Panc1 (cell line): ENCODE measurements at regions not wholly inside any gene's neighbourhood (a gene's known extent, or its start where the extent isn't known, plus 50 kb on each side); places are given as distances from the start of the nearest gene placed in this dataset.

Experiments used
- ATAC-seq: fragments of 200-7000 bp; cut with Tn5 transposase; 2 replicates; pipeline ENCODE4 v1.9.1; 2020; ENCODE audit warnings: mild to moderate bottlenecking, moderate library complexity
- BruUV-seq: library from RNA; stranded (reverse); fragments of 400-500 nt; replicated peaks from 2 replicates; lab custom pipeline; 2021; lab: Mats Ljungman, UMichigan
- CTCF ChIA-PET: fragments of 300-600 bp; sonication (Branson Sonifier 250); formaldehyde crosslinking; loops from one replicate; lab custom pipeline; 2022; ENCODE audit warnings: antibody characterized with exemption; lab: Charles Lee
- POLR2A ChIA-PET: fragments of 300-600 bp; sonication (Branson Sonifier 250); formaldehyde crosslinking; loops from one replicate; lab custom pipeline; 2022; ENCODE audit warnings: antibody characterized with exemption; lab: Charles Lee
- DNase-seq: peaks from one replicate; pipeline ENCODE4 v3.0.0-alpha.2; 2010; ENCODE audit warnings: low read depth, low spot score
- H3K27ac ChIP-seq: 2 replicates; pipeline ENCODE4 v1.5.1; 2011; ENCODE audit warnings: mild to moderate bottlenecking, low read length, inconsistent platforms
- H3K27me3 ChIP-seq: fragments of 200-500 bp; sonication (Bioruptor generic); 2 replicates; pipeline ENCODE4 v1.6.0; 2014; ENCODE audit warnings: low read length, inconsistent platforms; ENCODE audit not compliant: control insufficient read depth, insufficient read depth
- H3K36me3 ChIP-seq: fragments of 200-500 bp; sonication (Bioruptor generic); 2 replicates; pipeline ENCODE4 v1.5.1; 2014; ENCODE audit warnings: inconsistent platforms, mild to moderate bottlenecking, low read length, moderate library complexity; ENCODE audit not compliant: control insufficient read depth, insufficient read depth
- H3K4me1 ChIP-seq: 2 replicates; pipeline ENCODE4 v1.5.1; 2011; ENCODE audit warnings: inconsistent platforms, mild to moderate bottlenecking, low read length, moderate library complexity; ENCODE audit not compliant: control insufficient read depth, insufficient read depth
- H3K4me3 ChIP-seq, 2 experiments: 2 replicates each; pipeline ENCODE4 v1.5.1; 2011 to 2012; ENCODE audit warnings: low read depth in 2 of 2, low read length in 2 of 2, mild to moderate bottlenecking in 2 of 2, inconsistent platforms in 1 of 2, moderate library complexity in 1 of 2
- H3K9me3 ChIP-seq: fragments of 200-500 bp; sonication (Bioruptor generic); 2 replicates; pipeline ENCODE4 v1.5.1; 2014; ENCODE audit warnings: low read depth, mild to moderate bottlenecking, inconsistent platforms, low read length, moderate library complexity; ENCODE audit not compliant: control insufficient read depth, insufficient read depth
- CTCF ChIP-seq: fragments of 450-650 bp; IDR thresholded peaks from 2 replicates; pipeline ENCODE4 v1.5.1; 2017; ENCODE audit warnings: mild to moderate bottlenecking
- POLR2AphosphoS5 ChIP-seq: IDR thresholded peaks from 2 replicates; pipeline ENCODE4 v1.6.1; 2012; ENCODE audit warnings: mild to moderate bottlenecking, low read depth, low read length, moderate library complexity
- SIN3A ChIP-seq: IDR thresholded peaks from 2 replicates; pipeline ENCODE4 v1.6.1; 2012; ENCODE audit warnings: low read depth, mild to moderate bottlenecking, low read length, moderate library complexity, borderline replicate concordance; ENCODE audit not compliant: insufficient read depth
- TCF7L2 ChIP-seq: IDR thresholded peaks from 2 replicates; pipeline ENCODE4 v1.6.1; 2011; ENCODE audit warnings: mild to moderate bottlenecking, low read depth, low read length, inconsistent platforms
- in situ Hi-C: cut with HindIII; loops from 2 replicates; pipeline ENCODE4 v1.10.0; 2016; ENCODE audit warnings: low sequenced_read_pairs, low pct_unique_long_range_greater_than_20kb
- intact Hi-C: fragments of 100-400 bp; cut with micrococcal nuclease; formaldehyde crosslinking; loops from one replicate; pipeline ENCODE4 v1.10.0; 2022; ENCODE audit not compliant: unreplicated experiment
- TF ChIP-seq, protein P1 (sequence below), 2 experiments: IDR thresholded peaks; 2 replicates each; pipeline ENCODE4 v1.6.1; 2011 to 2012; ENCODE audit warnings: low read depth in 2 of 2, control low read depth in 1 of 2, low read length in 1 of 2, mild to moderate bottlenecking in 1 of 2, moderate library complexity in 1 of 2; ENCODE audit not compliant: insufficient read depth in 1 of 2

DNA sequence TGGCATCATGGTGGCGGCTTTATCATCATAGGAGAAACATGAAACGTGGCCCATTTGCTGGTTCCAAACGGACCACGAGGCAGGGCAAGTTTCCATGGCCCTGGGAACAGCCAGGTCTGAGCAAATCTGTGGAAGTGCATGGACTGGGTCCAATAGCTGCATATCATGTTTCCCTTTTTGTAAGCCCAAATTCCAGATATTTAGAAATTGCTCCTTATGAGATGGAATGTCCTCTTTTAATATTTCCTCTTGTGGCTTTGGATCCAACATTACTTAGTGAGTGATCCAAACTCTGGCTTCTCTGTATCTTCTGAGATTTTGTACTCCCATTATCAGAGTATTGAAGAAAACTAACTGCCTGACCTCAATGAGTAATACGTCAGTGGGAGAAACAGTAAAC is 79.8 kb upstream of the FBXL7 start:
- ATAC-seq (no peak), DNase-seq (no peak)
- TF ChIP-seq CTCF, result no peak
- TF ChIP-seq SIN3A, result no peak
- no peak for TF ChIP-seq POLR2AphosphoS5
- TF ChIP-seq, protein P1, sequence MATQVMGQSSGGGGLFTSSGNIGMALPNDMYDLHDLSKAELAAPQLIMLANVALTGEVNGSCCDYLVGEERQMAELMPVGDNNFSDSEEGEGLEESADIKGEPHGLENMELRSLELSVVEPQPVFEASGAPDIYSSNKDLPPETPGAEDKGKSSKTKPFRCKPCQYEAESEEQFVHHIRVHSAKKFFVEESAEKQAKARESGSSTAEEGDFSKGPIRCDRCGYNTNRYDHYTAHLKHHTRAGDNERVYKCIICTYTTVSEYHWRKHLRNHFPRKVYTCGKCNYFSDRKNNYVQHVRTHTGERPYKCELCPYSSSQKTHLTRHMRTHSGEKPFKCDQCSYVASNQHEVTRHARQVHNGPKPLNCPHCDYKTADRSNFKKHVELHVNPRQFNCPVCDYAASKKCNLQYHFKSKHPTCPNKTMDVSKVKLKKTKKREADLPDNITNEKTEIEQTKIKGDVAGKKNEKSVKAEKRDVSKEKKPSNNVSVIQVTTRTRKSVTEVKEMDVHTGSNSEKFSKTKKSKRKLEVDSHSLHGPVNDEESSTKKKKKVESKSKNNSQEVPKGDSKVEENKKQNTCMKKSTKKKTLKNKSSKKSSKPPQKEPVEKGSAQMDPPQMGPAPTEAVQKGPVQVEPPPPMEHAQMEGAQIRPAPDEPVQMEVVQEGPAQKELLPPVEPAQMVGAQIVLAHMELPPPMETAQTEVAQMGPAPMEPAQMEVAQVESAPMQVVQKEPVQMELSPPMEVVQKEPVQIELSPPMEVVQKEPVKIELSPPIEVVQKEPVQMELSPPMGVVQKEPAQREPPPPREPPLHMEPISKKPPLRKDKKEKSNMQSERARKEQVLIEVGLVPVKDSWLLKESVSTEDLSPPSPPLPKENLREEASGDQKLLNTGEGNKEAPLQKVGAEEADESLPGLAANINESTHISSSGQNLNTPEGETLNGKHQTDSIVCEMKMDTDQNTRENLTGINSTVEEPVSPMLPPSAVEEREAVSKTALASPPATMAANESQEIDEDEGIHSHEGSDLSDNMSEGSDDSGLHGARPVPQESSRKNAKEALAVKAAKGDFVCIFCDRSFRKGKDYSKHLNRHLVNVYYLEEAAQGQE (IDR thresholded peaks at IDR 0.05; ENCODE audit: insufficient read depth in 1 of 2, low read depth in 2 of 2, low read length in 1 of 2), result no peak
- no peak for TF ChIP-seq TCF7L2
- no peaks in the 10 kb centered on the region for H3K4me1 ChIP-seq
- in situ Hi-C loops (no loop called here), intact Hi-C loops (loop anchor here (10.0 kb wide), 1 partner anchor 695 kb away; no protein-coding TSS in a partner anchor)
- ChIA-PET POLR2A (no interaction called here), CTCF (no interaction called here)
- no peak overlapping the region for H3K4me3 ChIP-seq
- no peaks in the 10 kb centered on the region for H3K36me3 ChIP-seq
- H3K27me3 ChIP-seq, result no peaks in the 10 kb centered on the region
- BruUV-seq, result no TSS peak
- 0 out of 2 replicates have a peak, but pooled peaks cover 2% of the 10 kb centered on the region for H3K9me3 ChIP-seq
- H3K27ac ChIP-seq, result no peak overlapping the region

DNA sequence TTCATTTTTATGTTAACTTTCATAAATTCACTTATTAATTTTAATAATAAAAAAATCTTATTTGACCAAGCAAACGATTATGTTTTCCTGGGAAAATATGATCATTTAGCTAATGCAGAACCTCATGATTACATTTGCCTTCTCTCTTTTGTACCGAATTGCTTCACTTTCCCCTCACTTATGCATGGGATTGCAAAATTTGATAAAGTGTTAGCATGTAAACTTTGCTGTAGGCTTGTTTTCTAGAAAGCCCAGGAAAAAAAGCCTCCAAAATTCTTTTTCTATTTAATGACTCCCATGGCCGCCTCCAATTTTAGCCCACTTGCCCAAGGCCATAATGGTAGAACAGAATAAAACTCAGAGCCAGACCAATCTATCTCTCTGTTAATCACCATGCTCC is 82.8 kb upstream of the FBXL7 start:
- ATAC-seq, result no peak
- in situ Hi-C loops, result no loop called here
- no peaks in the 10 kb centered on the region for H3K4me1 ChIP-seq
- DNase-seq, result no peak
- ChIA-PET POLR2A (no interaction called here), CTCF (no interaction called here)
- H3K27ac ChIP-seq, result no peak overlapping the region
- intact Hi-C loops, result no loop called here
- TF ChIP-seq, protein P1 (IDR thresholded peaks at IDR 0.05; ENCODE audit: insufficient read depth in 1 of 2, low read depth in 2 of 2, low read length in 1 of 2), result no peak
- no peak for TF ChIP-seq CTCF
- no peak for TF ChIP-seq TCF7L2
- no peak for TF ChIP-seq SIN3A
- no peak for TF ChIP-seq POLR2AphosphoS5
- no peak overlapping the region for H3K4me3 ChIP-seq
- peaks cover 9% of the 10 kb centered on the region; the same call in 1 of the 2 replicates for H3K9me3 ChIP-seq
- no peaks in the 10 kb centered on the region for H3K36me3 ChIP-seq
- H3K27me3 ChIP-seq, result no peaks in the 10 kb centered on the region
- no TSS peak for BruUV-seq
